ENCODE measurements at regions not wholly inside any gene's neighbourhood (a gene's known extent, or its start where the extent isn't known, plus 50 kb on each side); places are given as distances from the start of the nearest gene placed in this dataset.

GRCh38 chr2:11940121-11940743, 193.8 kb downstream of the LPIN1 start:
- H3K4me3 ChIP-seq (ENCODE audit: low read length) = no peak overlapping the region
- no peaks in the 10 kb centered on the region for H3K9me2 ChIP-seq (replicated peaks; ENCODE audit: control insufficient read depth, low read length)
- H3K27ac ChIP-seq (ENCODE audit: low read depth, low read length) = no peak overlapping the region
- H3F3A ChIP-seq (ENCODE audit: control insufficient read depth, insufficient read depth) = no peaks in the 10 kb centered on the region
- H3K27me3 ChIP-seq (ENCODE audit: control insufficient read depth, low read length) = no peaks in the 10 kb centered on the region
- no peak overlapping the region for H3K4me2 ChIP-seq (ENCODE audit: low read length)
- TF ChIP-seq EZH2phosphoT487 (IDR thresholded peaks at IDR 0.05; ENCODE audit: borderline replicate concordance, low read length) = no peak
- TF ChIP-seq, protein P1, sequence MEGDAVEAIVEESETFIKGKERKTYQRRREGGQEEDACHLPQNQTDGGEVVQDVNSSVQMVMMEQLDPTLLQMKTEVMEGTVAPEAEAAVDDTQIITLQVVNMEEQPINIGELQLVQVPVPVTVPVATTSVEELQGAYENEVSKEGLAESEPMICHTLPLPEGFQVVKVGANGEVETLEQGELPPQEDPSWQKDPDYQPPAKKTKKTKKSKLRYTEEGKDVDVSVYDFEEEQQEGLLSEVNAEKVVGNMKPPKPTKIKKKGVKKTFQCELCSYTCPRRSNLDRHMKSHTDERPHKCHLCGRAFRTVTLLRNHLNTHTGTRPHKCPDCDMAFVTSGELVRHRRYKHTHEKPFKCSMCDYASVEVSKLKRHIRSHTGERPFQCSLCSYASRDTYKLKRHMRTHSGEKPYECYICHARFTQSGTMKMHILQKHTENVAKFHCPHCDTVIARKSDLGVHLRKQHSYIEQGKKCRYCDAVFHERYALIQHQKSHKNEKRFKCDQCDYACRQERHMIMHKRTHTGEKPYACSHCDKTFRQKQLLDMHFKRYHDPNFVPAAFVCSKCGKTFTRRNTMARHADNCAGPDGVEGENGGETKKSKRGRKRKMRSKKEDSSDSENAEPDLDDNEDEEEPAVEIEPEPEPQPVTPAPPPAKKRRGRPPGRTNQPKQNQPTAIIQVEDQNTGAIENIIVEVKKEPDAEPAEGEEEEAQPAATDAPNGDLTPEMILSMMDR (IDR thresholded peaks at IDR 0.05; ENCODE audit: low read depth, low read length, poor library complexity, severe bottlenecking) = no peak
- H3K79me2 ChIP-seq (ENCODE audit: control insufficient read depth, low read length) = no peaks in the 10 kb centered on the region
- no peaks in the 10 kb centered on the region for H4K20me1 ChIP-seq (ENCODE audit: control insufficient read depth, insufficient read depth, low read depth, low read length)
- H3K4me1 ChIP-seq (ENCODE audit: control insufficient read depth, low read length) = peaks cover 14% of the 10 kb centered on the region
- no peaks in the 10 kb centered on the region for H3K9me3 ChIP-seq (ENCODE audit: control insufficient read depth, insufficient read depth, low read length)
- no peaks in the 10 kb centered on the region for H3K36me3 ChIP-seq (ENCODE audit: control insufficient read depth, low read length)

- no peaks in the 10 kb centered on the region for H4K20me1 ChIP-seq (ENCODE audit: control insufficient read depth, insufficient read depth, low read depth, low read length)
- no peak overlapping the region for H3K27ac ChIP-seq (ENCODE audit: low read depth, low read length)
- H3K9me3 ChIP-seq (ENCODE audit: control insufficient read depth, insufficient read depth, low read length) = no peaks in the 10 kb centered on the region
- no peaks in the 10 kb centered on the region for H3K36me3 ChIP-seq (ENCODE audit: control insufficient read depth, low read length)
- peaks cover 20% of the 10 kb centered on the region for H3K4me1 ChIP-seq (ENCODE audit: control insufficient read depth, low read length)
- no peak overlapping the region for H3K4me3 ChIP-seq (ENCODE audit: low read length)
- H3K79me2 ChIP-seq (ENCODE audit: control insufficient read depth, low read length) = no peaks in the 10 kb centered on the region
- H3F3A ChIP-seq (ENCODE audit: control insufficient read depth, insufficient read depth) = no peaks in the 10 kb centered on the region
- H3K9me2 ChIP-seq (replicated peaks; ENCODE audit: control insufficient read depth, low read length) = no peaks in the 10 kb centered on the region
- no peak overlapping the region for H3K4me2 ChIP-seq (ENCODE audit: low read length)
- H3K27me3 ChIP-seq (ENCODE audit: control insufficient read depth, low read length) = no peaks in the 10 kb centered on the region
- no peak for TF ChIP-seq EZH2phosphoT487 (IDR thresholded peaks at IDR 0.05; ENCODE audit: borderline replicate concordance, low read length)
- TF ChIP-seq, protein P1 (IDR thresholded peaks at IDR 0.05; ENCODE audit: low read depth, low read length, poor library complexity, severe bottlenecking) = no peak
These were observed 194.4 kb downstream of the LPIN1 start for GRCh38 chr2:11940799-11941198.

DNA sequence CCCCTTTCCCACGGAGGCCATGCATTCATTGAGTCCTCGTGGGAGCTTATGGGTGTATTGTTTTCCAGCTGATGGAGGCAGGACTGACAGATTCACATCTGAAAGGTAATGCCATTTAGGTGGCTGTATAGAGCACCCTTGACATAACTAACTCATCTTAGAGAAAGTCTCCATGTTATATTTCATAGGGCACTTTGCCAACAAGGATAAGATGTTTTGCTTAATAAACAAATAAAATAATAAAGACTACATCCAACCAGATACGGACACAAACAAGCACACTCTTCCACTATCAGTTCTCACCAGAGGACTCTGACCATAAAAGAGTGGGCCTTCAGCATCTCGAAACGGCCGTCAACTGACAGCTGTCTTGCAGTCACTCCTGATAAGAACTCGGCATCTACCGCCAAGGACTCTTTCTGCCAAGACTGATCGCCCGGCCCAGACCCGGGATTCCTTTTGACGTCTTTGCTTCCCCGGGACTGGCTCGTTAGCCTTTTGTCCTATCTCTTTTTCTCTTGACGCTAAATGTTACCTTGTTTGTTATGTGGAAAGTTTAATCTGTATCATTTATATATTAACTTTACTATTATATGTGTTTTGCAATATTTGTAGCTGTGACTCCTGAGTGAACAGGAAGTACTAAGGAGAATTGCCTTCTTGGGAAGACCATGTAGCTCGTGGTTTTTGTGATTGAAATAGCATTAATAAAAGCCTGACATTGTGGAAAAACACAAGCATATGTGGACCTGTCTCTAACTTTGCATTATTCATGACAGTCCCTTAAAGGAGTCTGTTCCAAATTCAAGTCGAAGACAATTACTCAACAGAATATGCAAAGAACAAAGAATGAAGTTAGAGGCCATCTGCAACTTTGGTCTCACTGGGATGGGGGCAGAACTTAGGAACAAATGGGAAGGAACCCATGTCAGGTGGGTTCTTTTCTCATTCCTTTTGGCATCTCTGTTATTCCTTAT, 195.1 kb downstream of the LPIN1 start:
- Histone ChIP-seq H3K4me1 (ENCODE audit: control insufficient read depth, low read length) (peaks cover 23% of the 10 kb centered on the region), H3K79me2 (ENCODE audit: control insufficient read depth, low read length) (no peaks in the 10 kb centered on the region), H3K4me2 (ENCODE audit: low read length) (no peak overlapping the region), H3K27ac (ENCODE audit: low read depth, low read length) (no peak overlapping the region), H4K20me1 (ENCODE audit: control insufficient read depth, insufficient read depth, low read depth, low read length) (no peaks in the 10 kb centered on the region), H3F3A (ENCODE audit: control insufficient read depth, insufficient read depth) (no peaks in the 10 kb centered on the region), H3K27me3 (ENCODE audit: control insufficient read depth, low read length) (no peaks in the 10 kb centered on the region), H3K9me2 (replicated peaks; ENCODE audit: control insufficient read depth, low read length) (no peaks in the 10 kb centered on the region), H3K4me3 (ENCODE audit: low read length) (no peak overlapping the region), H3K9me3 (ENCODE audit: control insufficient read depth, insufficient read depth, low read length) (no peaks in the 10 kb centered on the region), H3K36me3 (ENCODE audit: control insufficient read depth, low read length) (no peaks in the 10 kb centered on the region)
- no peak for TF ChIP-seq EZH2phosphoT487 (IDR thresholded peaks at IDR 0.05; ENCODE audit: borderline replicate concordance, low read length)
- TF ChIP-seq, protein P1 (IDR thresholded peaks at IDR 0.05; ENCODE audit: low read depth, low read length, poor library complexity, severe bottlenecking) = no peak
